B cell (primary cell): ENCODE measurements at regions not wholly inside any gene's neighbourhood (a gene's known extent, or its start where the extent isn't known, plus 50 kb on each side); places are given as distances from the start of the nearest gene placed in this dataset.

ENCODE experiments used
- ATAC-seq: fragments of 200-7000 bp; cut with Tn5 transposase; one replicate; pipeline ENCODE4 v1.10.0; 2021; ENCODE audit warnings: low read depth, mild to moderate bottlenecking, moderate number of reproducible peaks, moderate library complexity
- CTCF ChIA-PET: fragments of 350-600 bp; sonication (Branson Sonifier 250); formaldehyde crosslinking; loops from one replicate; lab custom pipeline; 2021; ENCODE audit warnings: antibody characterized with exemption, inconsistent platforms; lab: Charles Lee
- POLR2A ChIA-PET: fragments of 350-600 bp; sonication (Branson Sonifier 250); formaldehyde crosslinking; loops from one replicate; lab custom pipeline; 2021; ENCODE audit warnings: antibody characterized with exemption; lab: Charles Lee
- DNase-seq: peaks from one replicate; pipeline ENCODE4 v3.0.0; 2013
- H2AFZ ChIP-seq: 2 replicates; pipeline ENCODE4 v1.6.1; 2012; ENCODE audit warnings: mild to moderate bottlenecking, low read depth, low read length; ENCODE audit not compliant: insufficient read depth, poor library complexity, severe bottlenecking
- H3K27ac ChIP-seq, 2 donors: 1 replicate in 1 of 2; 2 replicates in 1 of 2; pipeline ENCODE4 v1.5.1; 2012 to 2013; ENCODE audit warnings: low read length in 2 of 2, mild to moderate bottlenecking in 2 of 2, moderate library complexity in 1 of 2
- H3K27me3 ChIP-seq, 4 experiments: fragments of 200-600 bp in 1 of 4; sonication (generic) in 1 of 4; replicated peaks in 1 of 4; 1 replicate in 2 of 4; 2 replicates in 2 of 4; pipeline versions ENCODE4 v1.6.1 to v1.7.0; 2013 to 2016; ENCODE audit warnings: low read length in 3 of 4, mild to moderate bottlenecking in 2 of 4, mixed read lengths in 1 of 4, moderate library complexity in 1 of 4; ENCODE audit not compliant: insufficient read depth in 4 of 4, control insufficient read depth in 3 of 4; ENCODE audit errors: control extremely low read depth in 1 of 4
- H3K36me3 ChIP-seq, 2 experiments: replicated peaks in 1 of 2; 1 replicate in 1 of 2; 2 replicates in 1 of 2; pipeline versions ENCODE4 v1.6.1 to v1.7.1; 2013; ENCODE audit warnings: low read length in 1 of 2; ENCODE audit not compliant: insufficient read depth in 2 of 2, control insufficient read depth in 1 of 2; ENCODE audit errors: control extremely low read depth in 1 of 2, extremely low read depth in 1 of 2
- H3K4me1 ChIP-seq, 2 donors: fragments of 200-600 bp in 1 of 2; sonication (generic) in 1 of 2; 1 replicate in 1 of 2; 2 replicates in 1 of 2; pipeline versions ENCODE4 v1.5.1 to v1.6.1; 2013 to 2017; ENCODE audit warnings: low read length in 2 of 2; ENCODE audit not compliant: control insufficient read depth in 2 of 2, insufficient read depth in 2 of 2
- H3K4me2 ChIP-seq: replicated peaks from 2 replicates; pipeline ENCODE3; 2012; ENCODE audit warnings: mild to moderate bottlenecking, low read depth, low read length; ENCODE audit not compliant: poor library complexity, severe bottlenecking
- H3K4me3 ChIP-seq, 5 experiments: fragments of 200-600 bp in 1 of 5; sonication (generic) in 1 of 5; 1 replicate in 3 of 5; 2 replicates in 2 of 5; pipeline versions ENCODE4 v1.5.1 to v1.7.0; 2011 to 2016; ENCODE audit warnings: low read length in 4 of 5, mild to moderate bottlenecking in 4 of 5, low read depth in 2 of 5, control low read depth in 1 of 5, moderate library complexity in 1 of 5; ENCODE audit not compliant: insufficient read depth in 1 of 5; ENCODE audit errors: control extremely low read depth in 1 of 5, extremely low read depth in 1 of 5
- H3K79me2 ChIP-seq: fragments of 200-600 bp; sonication (generic); one replicate; pipeline ENCODE4 v1.6.0; 2016; ENCODE audit warnings: low read length; ENCODE audit not compliant: control insufficient read depth, insufficient read depth
- H3K9ac ChIP-seq: fragments of 200-600 bp; sonication (generic); 2 replicates; pipeline ENCODE4 v1.6.1; 2017; ENCODE audit warnings: mild to moderate bottlenecking, low read length, moderate library complexity
- H3K9me3 ChIP-seq, 3 donors: one replicate each; pipeline versions ENCODE4 v1.6.1 to v1.7.1; 2013; ENCODE audit warnings: low read length in 2 of 3; ENCODE audit not compliant: control insufficient read depth in 2 of 3, insufficient read depth in 1 of 3; ENCODE audit errors: control extremely low read depth in 1 of 3
- H4K20me1 ChIP-seq: 2 replicates; pipeline ENCODE4 v1.6.0; 2012; ENCODE audit warnings: mild to moderate bottlenecking, low read length; ENCODE audit not compliant: insufficient read depth, control insufficient read depth, poor library complexity, severe bottlenecking
- H3K27ac Mint-ChIP-seq: one replicate; pipeline ENCODE4 v1.8.0; 2021; ENCODE audit warnings: mixed read lengths
- H3K27me3 Mint-ChIP-seq: one replicate; pipeline ENCODE4 v1.8.0; 2021; ENCODE audit warnings: mixed read lengths
- H3K4me1 Mint-ChIP-seq: one replicate; pipeline ENCODE4 v1.8.0; 2021; ENCODE audit warnings: mixed read lengths
- H3K4me3 Mint-ChIP-seq: one replicate; pipeline ENCODE4 v1.8.0; 2021; ENCODE audit warnings: mixed read lengths
- H3K9me3 Mint-ChIP-seq: one replicate; pipeline ENCODE4 v1.8.0; 2022; ENCODE audit warnings: mixed read lengths; ENCODE audit not compliant: insufficient read depth
- CTCF ChIP-seq: fragments of 200-600 bp; IDR thresholded peaks from one replicate; pipeline ENCODE4 v1.8.0; 2022; ENCODE audit warnings: antibody characterized with exemption, mild to moderate bottlenecking
- EZH2 ChIP-seq: IDR thresholded peaks from 2 replicates; pipeline ENCODE4 v1.6.1; 2012; ENCODE audit warnings: borderline replicate concordance, low read depth, mild to moderate bottlenecking, moderate library complexity, low read length; ENCODE audit not compliant: insufficient read depth, poor library complexity, severe bottlenecking
- WGBS: methylation state at CpG from one replicate; pipeline ENCODE4 v1.1.5; 2013; ENCODE audit warnings: missing lambda C conversion rate; ENCODE audit not compliant: insufficient coverage; 5-methylcytosine and 5-hydroxymethylcytosine counted together
- intact Hi-C: fragments of 100-400 bp; cut with micrococcal nuclease; formaldehyde crosslinking; loops from one replicate; pipeline ENCODE4 v1.10.0; 2022

- Histone ChIP-seq H3K27ac (no peak overlapping the region), H3K4me2 (no peak overlapping the region), H3K9me3 (peaks cover 0 to 4% (median 0%) of the 10 kb centered on the region in 3 donors), H3K36me3 (no peaks in the 10 kb centered on the region), H3K4me1 (no peaks in the 10 kb centered on the region), H2AFZ (no peak overlapping the region), H3K9ac (no peak overlapping the region), H3K4me3 (no peak overlapping the region), H3K79me2 (no peaks in the 10 kb centered on the region), H3K27me3 (no peaks in the 10 kb centered on the region), H4K20me1 (no peaks in the 10 kb centered on the region)
- DNase-seq = no peak
- H3K27ac Mint-ChIP-seq = no peak overlapping the region
- H3K4me3 Mint-ChIP-seq = no peak overlapping the region
- no peaks in the 10 kb centered on the region for H3K4me1 Mint-ChIP-seq
- CTCF ChIA-PET = no interaction called here
- ATAC-seq = no peak
- POLR2A ChIA-PET = no interaction called here
- peaks cover 2% of the 10 kb centered on the region for H3K9me3 Mint-ChIP-seq
- H3K27me3 Mint-ChIP-seq = no peaks in the 10 kb centered on the region
- TF ChIP-seq EZH2 (no peak), CTCF (no peak)
- WGBS = 90% methylated on average over 2 of the region's 5 CpGs
- intact Hi-C loops = no loop called here
Measured at GRCh38 chr2:221649051-221649775, 77.1 kb upstream of the EPHA4 start.

- no peaks in the 10 kb centered on the region for H3K4me1 Mint-ChIP-seq
- Histone ChIP-seq H2AFZ (no peak overlapping the region), H3K4me1 (no peaks in the 10 kb centered on the region), H3K4me2 (no peak overlapping the region), H3K4me3 (no peak overlapping the region), H3K79me2 (no peaks in the 10 kb centered on the region), H3K27ac (no peak overlapping the region), H3K9ac (no peak overlapping the region), H3K27me3 (no peaks in the 10 kb centered on the region), H3K9me3 (peaks cover 0 to 4% (median 0%) of the 10 kb centered on the region in 3 donors), H3K36me3 (no peaks in the 10 kb centered on the region), H4K20me1 (no peaks in the 10 kb centered on the region)
- DNase-seq (no peak), ATAC-seq (no peak)
- no peak overlapping the region for H3K27ac Mint-ChIP-seq
- ChIA-PET CTCF (no interaction called here), POLR2A (no interaction called here)
- TF ChIP-seq CTCF (no peak), EZH2 (no peak)
- intact Hi-C loops = no loop called here
- H3K9me3 Mint-ChIP-seq = peaks cover 6% of the 10 kb centered on the region
- 100% methylated on average over 3 of the region's 3 CpGs for WGBS
- no peak overlapping the region for H3K4me3 Mint-ChIP-seq
- H3K27me3 Mint-ChIP-seq = peaks cover 4% of the 10 kb centered on the region
Measured at GRCh38 chr2:221642447-221642846, 70.3 kb upstream of the EPHA4 start.
